ENCODE measurements at regions not wholly inside any gene's neighbourhood (a gene's known extent, or its start where the extent isn't known, plus 50 kb on each side); places are given as distances from the start of the nearest gene placed in this dataset.
"Not testable (repeated sequence)": the region's sequence is repeated elsewhere in the genome, so short reads cannot be mapped to it uniquely, and the experiment has no call there.

DNA sequence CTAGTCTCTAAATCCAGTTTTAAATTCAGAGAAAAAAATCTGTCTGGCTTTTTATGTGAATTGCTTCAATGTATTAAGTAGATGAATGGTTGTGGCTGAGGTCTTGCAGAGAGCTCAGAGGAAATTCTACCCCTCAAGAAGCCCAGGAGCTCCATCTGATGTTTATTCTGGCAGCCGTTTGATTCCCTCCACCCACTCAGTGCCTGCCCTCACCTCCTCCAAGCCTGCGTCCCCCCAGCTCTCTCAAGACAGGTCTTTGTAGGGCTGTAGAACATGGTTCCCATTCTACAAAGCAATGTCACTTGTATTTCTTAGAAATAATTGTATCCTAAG is 366.3 kb downstream of the ANAPC1 start:
- TF ChIP-seq EP300, POLR2A, POLR2AphosphoS5 (IDR thresholded peaks at IDR 0.05): not testable (repeated sequence)
- TF ChIP-seq, protein P1, sequence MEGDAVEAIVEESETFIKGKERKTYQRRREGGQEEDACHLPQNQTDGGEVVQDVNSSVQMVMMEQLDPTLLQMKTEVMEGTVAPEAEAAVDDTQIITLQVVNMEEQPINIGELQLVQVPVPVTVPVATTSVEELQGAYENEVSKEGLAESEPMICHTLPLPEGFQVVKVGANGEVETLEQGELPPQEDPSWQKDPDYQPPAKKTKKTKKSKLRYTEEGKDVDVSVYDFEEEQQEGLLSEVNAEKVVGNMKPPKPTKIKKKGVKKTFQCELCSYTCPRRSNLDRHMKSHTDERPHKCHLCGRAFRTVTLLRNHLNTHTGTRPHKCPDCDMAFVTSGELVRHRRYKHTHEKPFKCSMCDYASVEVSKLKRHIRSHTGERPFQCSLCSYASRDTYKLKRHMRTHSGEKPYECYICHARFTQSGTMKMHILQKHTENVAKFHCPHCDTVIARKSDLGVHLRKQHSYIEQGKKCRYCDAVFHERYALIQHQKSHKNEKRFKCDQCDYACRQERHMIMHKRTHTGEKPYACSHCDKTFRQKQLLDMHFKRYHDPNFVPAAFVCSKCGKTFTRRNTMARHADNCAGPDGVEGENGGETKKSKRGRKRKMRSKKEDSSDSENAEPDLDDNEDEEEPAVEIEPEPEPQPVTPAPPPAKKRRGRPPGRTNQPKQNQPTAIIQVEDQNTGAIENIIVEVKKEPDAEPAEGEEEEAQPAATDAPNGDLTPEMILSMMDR (IDR thresholded peaks at IDR 0.05), result not testable (repeated sequence)

All from stomach (tissue), 4 donors.